ENCODE measurements at regions not wholly inside any gene's neighbourhood (a gene's known extent, or its start where the extent isn't known, plus 50 kb on each side); places are given as distances from the start of the nearest gene placed in this dataset.

DNA sequence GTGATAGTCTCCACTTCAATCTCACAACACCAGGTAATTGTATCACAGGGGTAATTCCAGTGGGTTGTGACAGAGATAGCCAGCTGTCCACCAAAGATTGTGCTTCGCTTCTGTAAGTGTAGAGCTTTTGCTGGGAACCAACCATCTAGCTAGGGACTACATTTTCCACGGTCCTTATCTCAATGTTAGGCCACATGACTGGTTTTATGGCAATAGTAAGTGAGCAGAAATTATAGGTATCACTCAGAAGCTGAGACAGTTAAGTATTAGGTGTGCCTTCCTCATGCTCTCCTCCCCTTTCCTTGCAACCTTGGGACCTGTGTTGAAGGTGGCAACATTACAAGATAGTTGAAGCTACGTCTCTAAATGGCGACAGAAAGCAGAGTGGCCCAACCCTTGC, 108.8 kb upstream of the NALF2 start:
- TF ChIP-seq CTCF (IDR thresholded peaks at IDR 0.05): no peak
- H3K4me1 ChIP-seq: no peaks in the 10 kb centered on the region
- H3K9me3 ChIP-seq: no peaks in the 10 kb centered on the region
- H3K27me3 ChIP-seq: no peaks in the 10 kb centered on the region
- no peaks in the 10 kb centered on the region for H3K36me3 ChIP-seq
- intact Hi-C loops (cut with DNase I): no loop called here
- no peak for DNase-seq (ENCODE audit: low spot score in 2 of 2)
- no peak overlapping the region for H3K27ac ChIP-seq
- H3K4me3 ChIP-seq: no peak overlapping the region

GRCh38 chrX:69389101-69389501, 115.0 kb upstream of the NALF2 start:
- no peak for DNase-seq (ENCODE audit: low spot score in 2 of 2)
- no peak for TF ChIP-seq CTCF (IDR thresholded peaks at IDR 0.05)
- H3K27ac ChIP-seq: no peak overlapping the region
- no peak overlapping the region for H3K4me3 ChIP-seq
- no peaks in the 10 kb centered on the region for H3K4me1 ChIP-seq
- intact Hi-C loops (cut with DNase I): loop anchor here (5.0 to 10.0 kb wide), 5 partner anchors 102 to 562 kb away; partner anchors contain the start of gene EFNB1
- H3K27me3 ChIP-seq: no peaks in the 10 kb centered on the region
- no peaks in the 10 kb centered on the region for H3K36me3 ChIP-seq
- no peaks in the 10 kb centered on the region for H3K9me3 ChIP-seq

DNA sequence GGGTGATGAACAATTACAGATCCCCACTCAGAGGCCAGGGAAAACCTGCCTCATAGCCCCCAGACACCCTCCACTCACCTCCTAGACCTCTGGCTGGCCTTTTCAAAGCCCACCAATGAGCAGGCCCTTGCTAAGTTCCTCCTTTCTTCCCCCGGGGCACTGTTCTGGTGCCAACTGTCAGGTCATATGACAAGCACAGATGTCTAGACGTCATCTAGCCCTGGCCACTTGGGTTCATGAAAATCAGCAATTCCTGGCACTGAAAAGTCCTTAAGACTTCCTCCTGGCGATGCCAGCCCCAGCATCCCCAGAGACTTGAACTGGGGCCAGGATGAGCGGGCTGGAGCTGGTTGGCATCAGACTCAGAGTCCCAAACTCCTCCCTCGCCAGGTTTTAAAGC, 115.6 kb upstream of the NALF2 start:
- Histone ChIP-seq H3K4me1 (no peaks in the 10 kb centered on the region), H3K4me3 (no peak overlapping the region), H3K27me3 (no peaks in the 10 kb centered on the region), H3K27ac (no peak overlapping the region), H3K9me3 (no peaks in the 10 kb centered on the region), H3K36me3 (no peaks in the 10 kb centered on the region)
- DNase-seq (ENCODE audit: low spot score in 2 of 2): peak in 1 of 2 donors; percentile 65
- intact Hi-C loops (cut with DNase I): loop anchor here (5.0 to 10.0 kb wide), 5 partner anchors 101 to 561 kb away; partner anchors contain the start of gene EFNB1
- TF ChIP-seq CTCF (IDR thresholded peaks at IDR 0.05): no peak

DNA sequence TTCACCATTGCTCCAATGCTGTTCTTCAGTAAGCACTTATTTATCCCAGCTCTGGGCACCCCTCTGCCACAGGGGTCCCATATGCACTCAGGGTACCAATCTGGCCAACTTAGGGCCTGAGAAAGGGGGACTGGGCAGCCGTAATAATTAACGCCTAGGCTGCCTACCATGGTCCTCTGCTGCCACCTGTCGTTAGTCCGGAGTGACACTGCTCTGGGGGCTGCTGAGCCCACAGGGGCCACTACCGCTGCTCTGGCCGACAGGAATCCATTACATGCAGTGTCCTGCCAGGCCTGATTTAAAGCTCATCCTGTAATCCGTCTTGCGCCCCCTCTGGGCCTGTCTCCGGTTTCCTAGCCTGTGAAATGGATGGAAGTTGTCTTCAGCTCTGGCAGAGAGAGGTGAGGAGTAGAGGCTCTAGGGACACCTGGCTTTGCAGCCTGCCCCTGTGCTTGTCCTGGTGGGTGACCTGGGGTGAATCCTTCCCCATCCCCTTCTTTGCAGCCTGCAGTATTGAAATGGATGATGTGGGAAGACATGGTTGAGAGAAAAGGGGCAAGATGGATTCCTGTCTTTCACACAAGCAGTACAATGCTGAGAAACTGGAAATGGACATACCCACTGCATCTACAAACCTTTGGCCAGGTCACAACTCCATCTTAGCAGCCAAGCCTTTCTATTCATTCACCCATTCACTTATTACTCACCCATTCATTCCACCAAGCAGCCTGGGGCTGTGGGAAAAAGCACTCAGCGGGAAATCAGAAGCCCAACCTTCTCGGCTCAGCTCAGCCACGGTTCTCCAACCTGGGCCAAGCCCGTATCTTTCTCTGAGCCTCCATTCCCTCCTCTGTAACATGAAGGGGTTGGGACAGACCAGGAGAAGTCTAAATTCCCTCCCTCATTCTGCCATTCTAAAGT, 116.3 kb upstream of the NALF2 start:
- intact Hi-C loops (cut with DNase I): loop anchor here (5.0 to 10.0 kb wide), 5 partner anchors 101 to 561 kb away; partner anchors contain the start of gene EFNB1
- TF ChIP-seq CTCF (IDR thresholded peaks at IDR 0.05): peak; percentile 52 to 83 (median 71)
- no peaks in the 10 kb centered on the region for H3K4me1 ChIP-seq
- no peak overlapping the region for H3K27ac ChIP-seq
- H3K27me3 ChIP-seq: no peaks in the 10 kb centered on the region
- H3K36me3 ChIP-seq: no peaks in the 10 kb centered on the region
- H3K9me3 ChIP-seq: no peaks in the 10 kb centered on the region
- no peak overlapping the region for H3K4me3 ChIP-seq
- no peak for DNase-seq (ENCODE audit: low spot score in 2 of 2)

- Histone ChIP-seq H3K27me3 (no peaks in the 10 kb centered on the region), H3K27ac (no peak overlapping the region), H3K36me3 (no peaks in the 10 kb centered on the region), H3K4me3 (no peak overlapping the region), H3K9me3 (no peaks in the 10 kb centered on the region), H3K4me1 (no peaks in the 10 kb centered on the region)
- DNase-seq (ENCODE audit: low spot score in 2 of 2): no peak
- intact Hi-C loops (cut with DNase I): loop anchor here (5.0 to 10.0 kb wide), 5 partner anchors 99 to 559 kb away; partner anchors contain the start of gene EFNB1
- TF ChIP-seq CTCF (IDR thresholded peaks at IDR 0.05): no peak
Measured at GRCh38 chrX:69386681-69387080, 117.4 kb upstream of the NALF2 start.

All from ascending aorta (tissue), 2 donors.